ENCODE measurements at regions not wholly inside any gene's neighbourhood (a gene's known extent, or its start where the extent isn't known, plus 50 kb on each side); places are given as distances from the start of the nearest gene placed in this dataset.

DNA sequence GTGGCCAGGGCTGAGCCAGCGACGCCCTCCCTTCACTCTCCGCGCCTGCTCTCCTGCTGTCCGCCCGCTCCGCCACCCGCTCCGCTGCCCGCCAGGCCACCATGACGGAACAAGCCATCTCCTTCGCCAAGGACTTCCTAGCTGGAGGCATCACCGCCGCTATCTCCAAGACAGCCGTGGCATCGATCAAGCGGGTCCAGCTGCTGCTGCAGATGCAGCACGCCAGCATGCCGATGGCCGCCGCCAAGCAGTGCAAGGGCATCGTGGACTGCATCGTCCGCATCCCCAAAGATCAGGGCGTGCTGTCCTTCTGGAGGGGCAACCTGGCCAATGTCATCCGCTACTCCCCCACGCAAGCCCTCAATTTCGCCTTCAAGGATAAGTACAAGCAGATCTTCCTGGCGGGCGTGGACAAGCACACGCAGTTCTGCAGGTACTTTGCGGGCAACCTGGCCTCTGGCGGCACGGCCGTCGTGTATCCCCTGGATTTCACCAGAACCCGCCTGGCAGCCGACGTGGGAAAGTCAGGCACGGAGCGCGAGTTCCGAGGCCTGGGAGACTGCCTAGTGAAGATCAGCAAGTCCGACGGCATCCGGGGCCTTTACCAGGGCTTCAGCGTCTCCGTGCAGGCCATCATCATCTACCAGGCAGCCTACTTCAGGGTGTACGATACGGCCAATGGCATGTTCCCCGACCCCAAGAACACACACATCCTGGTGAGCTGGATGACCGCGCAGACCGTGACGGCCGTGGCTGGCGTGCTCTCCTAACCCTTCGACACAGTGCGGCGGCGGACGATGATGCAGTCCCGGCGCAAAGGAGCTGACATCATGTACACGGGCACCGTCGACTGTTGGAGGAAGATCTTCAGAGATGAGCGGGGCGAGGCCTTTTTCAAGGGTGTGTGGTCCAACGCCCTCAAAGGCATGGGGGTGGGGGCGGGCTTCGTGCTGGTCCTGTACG is 1130.4 kb upstream of the ACO1 start:
- TF ChIP-seq CTCF (IDR thresholded peaks at IDR 0.05) (no peak), POLR2A (IDR thresholded peaks at IDR 0.05) (no peak)

All from lower leg skin (tissue), 3 donors.